Right lobe of liver (tissue), 4 donors: ENCODE measurements at regions not wholly inside any gene's neighbourhood (a gene's known extent, or its start where the extent isn't known, plus 50 kb on each side); places are given as distances from the start of the nearest gene placed in this dataset.

Experiments used
- CTCF ChIP-seq, 4 donors: fragments of 200-600 bp in 3 of 4; fragments of 450-650 bp in 1 of 4; IDR thresholded peaks; one replicate each; pipeline versions ENCODE4 v1.5.1 to v1.8.0; 2016 to 2022; ENCODE audit warnings: antibody characterized with exemption in 4 of 4, mild to moderate bottlenecking in 2 of 4
- POLR2A ChIP-seq: fragments of 450-650 bp; IDR thresholded peaks from one replicate; pipeline ENCODE4 v1.6.1; 2017; ENCODE audit warnings: antibody characterized with exemption, mild to moderate bottlenecking
- donor health status: DM: no; HTN: no; CAD: no.
- donor health status: DM: no; HTN: no; CAD: no.
- donor health status: DM: no; HTN: yes; CAD: no.

- TF ChIP-seq CTCF (IDR thresholded peaks at IDR 0.05) (no peak), POLR2A (no peak)
These were observed 446.2 kb upstream of the ALCAM start for GRCh38 chr3:104920512-104920911.
